Left ventricle myocardium superior (tissue), 1 donor: ENCODE measurements at regions not wholly inside any gene's neighbourhood (a gene's known extent, or its start where the extent isn't known, plus 50 kb on each side); places are given as distances from the start of the nearest gene placed in this dataset.

Source experiments
- ATAC-seq: fragments of 200-7000 bp; cut with Tn5 transposase; one replicate; pipeline ENCODE4 v1.9.1; 2020; ENCODE audit warnings: mild to moderate bottlenecking, moderate library complexity
- DNase-seq: peaks from one replicate; pipeline ENCODE4 v3.0.0-alpha.2; 2020
- intact Hi-C: fragments of 100-400 bp; cut with micrococcal nuclease; formaldehyde crosslinking; loops from one replicate; pipeline ENCODE4 v1.11.0; 2022
- donor health status: DM: no; HTN: yes; CAD: no; lungs with severe emphysema.

DNA sequence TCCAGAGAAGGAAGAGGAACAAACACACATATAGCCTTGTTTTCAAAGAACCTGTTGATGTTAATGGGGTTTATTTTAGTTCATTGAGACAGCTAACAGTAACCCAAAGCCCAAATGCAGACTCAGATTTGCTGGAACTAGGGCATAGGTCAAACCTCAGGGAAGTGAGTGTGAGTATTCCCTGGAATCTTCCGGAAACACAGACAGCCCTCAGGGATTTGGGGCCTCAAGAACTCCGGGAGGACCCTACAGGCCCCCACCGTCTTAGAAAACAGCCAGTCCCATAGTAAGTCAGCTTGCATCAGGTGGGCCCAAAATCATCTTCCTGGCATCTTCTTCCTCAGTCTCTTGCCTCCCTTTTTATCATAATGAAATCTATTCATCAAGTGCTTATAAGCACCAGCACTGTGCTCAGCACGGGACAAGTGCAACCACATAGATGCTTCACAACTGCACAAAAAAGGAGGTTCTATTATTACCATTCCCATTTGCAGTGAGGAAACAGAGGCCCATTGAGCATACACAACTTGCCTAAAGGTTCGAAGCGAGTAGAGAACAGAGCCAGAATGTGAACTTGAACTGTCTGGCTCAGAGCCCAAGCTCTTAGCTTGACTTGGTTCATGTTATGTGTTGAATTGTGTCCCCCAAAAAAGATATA, 50.2 kb upstream of the BCL11A start:
- no peak for ATAC-seq
- intact Hi-C loops: no loop called here
- no peak for DNase-seq

GRCh38 chr2:60604486-60605064, 51.1 kb upstream of the BCL11A start:
- intact Hi-C loops: no loop called here

GRCh38 chr2:60605866-60606265, 52.4 kb upstream of the BCL11A start:
- intact Hi-C loops: no loop called here
- DNase-seq (no peak), ATAC-seq (no peak)

More at GRCh38 chr2:60604486-60605064, 51.1 kb upstream of the BCL11A start:
- ATAC-seq (no peak), DNase-seq (no peak)

DNA sequence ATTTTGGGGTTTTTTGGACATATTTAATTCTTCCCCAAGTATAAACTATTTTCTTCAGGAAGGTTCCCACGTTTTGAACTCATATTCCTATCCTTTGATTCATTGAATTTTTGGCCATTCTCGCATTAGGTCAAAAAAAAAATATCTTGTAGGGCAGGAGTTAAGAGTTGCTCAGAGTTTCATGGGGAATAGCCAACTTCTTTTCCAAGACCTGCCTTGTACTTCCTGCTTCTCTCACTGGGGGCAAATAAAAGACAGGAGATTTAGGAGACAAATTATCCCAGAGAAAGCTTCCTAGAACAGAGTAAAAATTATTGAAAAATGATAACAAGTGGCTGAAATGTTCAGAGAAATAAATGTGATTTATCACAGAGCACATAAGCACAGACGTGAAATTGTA, 55.2 kb upstream of the BCL11A start:
- DNase-seq: no peak
- no peak for ATAC-seq
- intact Hi-C loops: no loop called here

GRCh38 chr2:60612033-60612432, 58.6 kb upstream of the BCL11A start:
- intact Hi-C loops: no loop called here
- ATAC-seq (no peak), DNase-seq (no peak)

- intact Hi-C loops: no loop called here
- ATAC-seq (no peak), DNase-seq (no peak)
Measured at GRCh38 chr2:60614319-60614718, 60.9 kb upstream of the BCL11A start.

- ATAC-seq (no peak), DNase-seq (no peak)
- intact Hi-C loops: no loop called here
Measured at GRCh38 chr2:60621688-60622429, 68.4 kb upstream of the BCL11A start.

GRCh38 chr2:60623040-60623439, 69.6 kb upstream of the BCL11A start:
- DNase-seq (no peak), ATAC-seq (peak; percentile 78)
- intact Hi-C loops: no loop called here

GRCh38 chr2:60627412-60627811, 74.0 kb upstream of the BCL11A start:
- intact Hi-C loops: no loop called here
- ATAC-seq (no peak), DNase-seq (no peak)

- DNase-seq: no peak
- intact Hi-C loops: no loop called here
- ATAC-seq: no peak
Measured at GRCh38 chr2:60628026-60628425, 74.6 kb upstream of the BCL11A start.

DNA sequence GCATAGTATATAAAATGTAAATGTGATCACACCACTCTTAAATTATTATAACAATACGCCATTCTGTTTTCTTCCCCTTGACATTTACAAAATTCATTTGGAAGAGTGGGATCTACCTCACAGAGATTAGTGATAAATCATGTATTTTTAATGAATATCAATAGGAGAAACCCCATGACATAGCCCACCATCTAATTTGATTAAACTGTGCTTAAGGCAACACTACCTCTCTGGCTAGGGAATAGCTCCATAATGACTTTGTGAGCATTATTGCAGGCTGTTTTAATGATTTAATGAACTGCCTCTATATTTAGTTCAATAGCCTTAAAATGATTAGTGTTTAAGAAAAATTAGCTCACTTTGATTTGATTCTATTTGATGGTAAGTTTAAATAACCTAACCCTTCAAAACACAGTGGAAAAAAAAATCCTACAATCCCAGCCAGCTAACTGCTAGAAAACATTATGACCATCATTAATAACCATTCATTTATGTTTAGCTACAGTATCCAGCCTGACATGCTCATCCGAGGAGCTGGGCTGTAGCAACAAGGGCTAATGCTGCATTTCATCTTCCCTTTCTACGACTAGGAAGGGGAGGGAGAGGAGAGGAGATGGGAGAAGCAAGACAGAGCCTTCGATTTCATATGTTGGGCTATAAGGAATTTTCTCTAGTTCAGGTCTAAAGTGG, 75.3 kb upstream of the BCL11A start:
- DNase-seq: no peak
- intact Hi-C loops: no loop called here
- ATAC-seq: no peak

DNA sequence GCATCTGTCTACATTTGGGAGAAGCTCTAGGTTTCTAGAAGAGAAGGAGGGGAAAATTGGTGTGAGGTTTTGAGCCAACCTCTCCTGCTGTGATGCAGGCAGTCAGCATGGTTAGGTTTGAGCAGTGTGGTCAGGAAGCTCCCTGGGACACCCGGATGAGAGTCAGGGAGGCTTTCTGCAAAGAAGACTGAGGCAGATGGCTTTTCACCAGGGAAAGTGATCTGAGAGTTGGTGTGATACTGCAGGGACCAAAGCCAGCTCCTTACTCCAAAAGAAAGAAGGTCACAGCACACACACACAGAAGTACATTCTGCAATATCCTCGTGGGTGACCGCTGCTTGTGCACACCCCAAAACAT, 75.8 kb upstream of the BCL11A start:
- no peak for DNase-seq
- intact Hi-C loops: no loop called here
- no peak for ATAC-seq

DNA sequence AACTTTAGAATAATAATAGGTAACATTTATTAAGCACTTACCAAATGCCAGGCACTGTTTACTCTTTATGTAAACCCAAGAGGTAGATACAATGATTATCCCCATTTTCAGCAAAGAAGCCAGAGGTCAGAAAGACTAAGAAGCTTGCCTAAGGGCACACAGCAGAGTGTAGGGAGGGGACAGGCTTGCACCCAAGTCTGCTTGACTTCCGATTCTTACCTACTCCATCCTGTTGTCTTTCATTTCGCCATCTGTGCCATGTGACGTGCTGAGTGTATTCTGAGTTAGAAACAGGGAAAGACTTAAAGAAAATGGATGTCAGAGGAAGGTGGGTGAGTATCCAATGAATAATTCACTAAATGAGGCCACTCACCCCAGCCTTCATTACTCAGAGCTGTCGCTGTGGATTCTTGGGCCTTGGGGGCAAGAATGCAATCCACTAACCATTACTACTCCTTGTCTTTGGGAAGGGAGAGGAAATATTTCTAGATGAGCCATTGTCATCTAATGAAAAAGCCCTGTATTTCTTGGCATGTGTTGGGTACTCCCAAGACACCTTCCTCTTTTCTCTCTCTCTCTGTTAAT, 76.4 kb upstream of the BCL11A start:
- no peak for DNase-seq
- ATAC-seq: no peak
- intact Hi-C loops: no loop called here

DNA sequence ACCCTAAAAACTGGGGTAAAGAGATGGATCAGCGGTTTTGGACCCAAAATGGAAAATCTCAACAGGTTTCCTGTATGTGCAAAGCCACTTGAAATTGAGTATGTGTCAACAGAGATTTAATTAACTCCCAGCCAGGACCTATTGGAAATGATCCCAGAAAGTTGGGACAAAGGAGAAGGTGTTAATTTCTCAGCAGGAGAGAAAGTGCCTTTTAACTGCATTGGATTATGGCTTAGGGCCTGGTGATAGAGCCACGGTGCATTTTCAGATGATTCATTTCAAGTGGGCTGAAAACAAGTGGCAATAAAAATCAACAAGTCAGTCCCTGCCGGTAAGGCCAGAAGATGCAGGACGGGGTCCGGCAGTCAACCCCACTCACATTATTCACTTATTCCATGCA, 80.2 kb upstream of the BCL11A start:
- DNase-seq (no peak), ATAC-seq (no peak)
- intact Hi-C loops: no loop called here

DNA sequence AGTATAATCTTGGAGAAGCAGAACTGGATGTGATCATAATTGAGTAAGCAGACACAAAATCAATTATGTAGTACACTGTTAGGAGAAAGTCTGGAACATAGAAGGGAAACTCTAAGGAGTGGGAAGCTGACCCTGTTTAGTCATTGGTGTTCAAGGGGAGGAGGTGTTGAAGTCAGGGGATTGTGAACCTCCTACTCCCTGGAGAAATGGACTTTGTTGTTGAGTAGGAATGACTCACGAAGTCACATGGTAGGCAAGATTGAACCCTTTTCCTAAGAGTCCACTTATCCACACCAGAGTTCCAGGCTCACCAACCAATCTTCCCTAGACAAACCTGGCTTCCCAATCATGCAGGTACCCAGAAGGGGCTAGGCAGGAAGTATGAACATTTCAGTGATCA, 81.0 kb upstream of the BCL11A start:
- no peak for DNase-seq
- ATAC-seq: no peak
- intact Hi-C loops: no loop called here

DNA sequence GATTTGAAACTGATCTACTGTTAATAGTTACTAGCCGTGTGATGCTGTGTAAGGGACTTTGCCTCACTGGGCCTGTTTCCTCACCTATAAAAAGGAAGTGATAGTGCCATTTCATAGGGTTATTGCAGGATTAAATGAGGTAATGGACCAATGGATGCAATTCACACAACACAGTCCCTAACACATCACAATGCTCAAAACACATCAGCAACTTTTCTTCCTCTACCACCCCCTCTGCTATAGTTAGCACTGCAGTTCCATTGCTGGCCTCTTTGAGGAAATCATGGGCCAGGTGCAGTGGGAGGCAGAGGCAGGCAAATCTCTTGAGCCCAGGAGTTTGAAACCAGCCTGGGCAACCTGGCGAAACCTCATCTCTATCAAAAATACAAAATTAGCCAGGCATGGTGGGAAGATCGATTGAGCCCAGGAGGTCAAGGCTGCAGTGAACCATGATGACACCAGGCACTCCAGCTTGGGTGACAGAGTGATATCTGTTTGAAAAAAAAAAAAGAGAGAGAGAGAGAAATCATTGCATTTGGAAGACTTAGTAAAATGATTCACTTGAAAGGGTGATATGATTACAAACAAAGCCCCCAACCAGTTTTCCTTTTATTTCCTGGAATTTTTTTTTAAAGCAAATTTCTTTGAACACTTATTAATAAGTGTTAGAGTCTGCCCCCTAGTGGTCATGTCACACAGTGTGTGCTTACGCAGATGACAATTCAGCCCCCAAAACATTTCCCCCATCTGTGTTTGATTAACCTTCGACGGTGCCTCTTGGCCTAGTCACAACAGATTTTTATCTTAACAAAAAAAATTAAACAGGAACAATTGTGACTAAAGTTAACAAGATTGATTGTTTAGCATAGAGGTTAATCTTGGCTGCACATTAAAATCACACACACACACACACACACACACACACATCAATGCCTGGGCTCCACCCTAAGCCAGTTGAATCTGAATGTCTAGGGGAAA, 88.6 kb upstream of the BCL11A start:
- intact Hi-C loops: no loop called here
- ATAC-seq: peak; percentile 39
- no peak for DNase-seq

- intact Hi-C loops: no loop called here
- DNase-seq: no peak
- ATAC-seq: no peak
Measured at GRCh38 chr2:60643747-60644146, 90.3 kb upstream of the BCL11A start.

DNA sequence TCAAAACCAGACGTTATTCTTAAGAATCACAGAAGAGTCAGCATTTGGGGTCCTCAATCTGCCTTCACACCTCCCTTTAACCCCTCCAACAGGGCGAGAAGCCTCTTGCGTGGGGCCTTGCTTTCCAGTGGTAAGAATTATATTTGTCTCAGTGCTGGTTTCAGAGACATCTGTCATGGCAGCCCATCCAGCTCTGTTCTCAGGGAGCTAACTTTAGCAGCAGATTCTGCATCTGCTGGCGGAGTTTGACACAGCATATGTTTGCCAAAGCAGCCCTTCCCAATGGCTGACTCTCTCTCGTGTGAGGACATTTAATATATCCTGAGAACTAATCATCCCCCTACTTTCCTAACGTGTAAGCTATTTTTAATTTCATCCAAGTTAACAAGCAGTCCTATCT, 91.5 kb upstream of the BCL11A start:
- intact Hi-C loops: no loop called here
- peak; percentile 41 for DNase-seq

GRCh38 chr2:60648191-60648590, 94.7 kb upstream of the BCL11A start:
- intact Hi-C loops: no loop called here
- ATAC-seq: no peak

More for the DNA sequence above, 91.5 kb upstream of the BCL11A start:
- peak; percentile 94 for ATAC-seq

More at GRCh38 chr2:60648191-60648590, 94.7 kb upstream of the BCL11A start:
- no peak for DNase-seq
